Activated CD4-positive, alpha-beta T cell treated with anti-CD3 and anti-CD28 coated beads for 48 hours (primary cell): ENCODE measurements at regions not wholly inside any gene's neighbourhood (a gene's known extent, or its start where the extent isn't known, plus 50 kb on each side); places are given as distances from the start of the nearest gene placed in this dataset.
"Not testable (repeated sequence)": the region's sequence is repeated elsewhere in the genome, so short reads cannot be mapped to it uniquely, and the experiment has no call there.

Experiments
- DNase-seq: peaks from one replicate; pipeline ENCODE4 v3.0.0-alpha.2; 2020

DNA sequence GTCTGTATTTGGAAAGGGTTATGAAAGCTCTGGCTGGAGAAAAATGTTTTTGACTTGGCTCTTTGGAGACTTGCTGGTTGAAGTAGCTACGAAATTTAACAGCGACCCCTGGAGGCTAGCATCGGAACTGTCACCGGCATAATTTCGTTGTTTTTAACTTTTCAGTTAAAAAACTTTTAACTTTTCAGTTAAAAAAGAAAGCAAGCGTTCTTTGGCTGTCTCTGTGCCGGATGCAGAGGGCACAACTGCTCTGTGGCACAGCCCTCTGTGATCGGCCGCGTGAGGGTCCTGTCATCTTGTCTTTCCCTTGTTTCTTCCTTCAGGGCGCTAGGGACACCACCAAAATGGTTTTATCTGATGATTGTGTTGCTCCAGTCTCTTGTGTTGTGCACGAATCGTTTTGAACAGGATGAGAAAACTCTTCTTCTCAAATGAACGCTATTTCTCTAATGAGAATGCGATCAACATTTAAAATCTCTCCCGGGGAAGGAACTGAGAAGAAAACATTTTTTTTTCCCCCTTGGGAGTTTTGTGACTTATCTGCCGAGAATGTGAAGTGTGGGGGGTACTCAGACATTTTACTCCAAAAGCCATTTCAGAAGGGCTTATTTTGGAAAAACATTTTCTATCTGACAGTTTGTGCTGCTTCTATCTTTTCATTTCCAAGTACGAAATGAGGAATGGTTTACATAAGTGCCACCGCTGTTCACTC lies 57.1 kb downstream of the ADCYAP1 start:
- peak; percentile 65 for DNase-seq

DNA sequence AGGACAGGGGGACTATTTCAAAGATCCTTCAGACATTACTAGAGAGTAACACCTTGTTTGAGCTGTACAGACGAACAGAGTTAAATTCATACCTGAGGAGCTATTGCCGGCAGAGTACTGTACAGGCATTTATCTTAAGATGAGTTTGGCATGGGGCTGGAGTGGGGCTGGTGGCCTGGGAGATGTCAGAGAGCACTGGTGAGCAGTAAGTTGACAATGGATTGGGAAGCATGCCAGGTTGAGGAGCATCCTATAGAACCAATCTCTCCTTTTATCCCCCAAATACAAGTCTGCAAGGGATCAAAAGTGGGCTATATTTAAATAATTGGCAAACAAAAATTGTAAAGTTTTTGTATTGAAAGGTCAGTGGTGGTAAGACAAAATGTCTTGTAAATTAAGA lies 58.6 kb downstream of the ADCYAP1 start:
- no peak for DNase-seq

DNA sequence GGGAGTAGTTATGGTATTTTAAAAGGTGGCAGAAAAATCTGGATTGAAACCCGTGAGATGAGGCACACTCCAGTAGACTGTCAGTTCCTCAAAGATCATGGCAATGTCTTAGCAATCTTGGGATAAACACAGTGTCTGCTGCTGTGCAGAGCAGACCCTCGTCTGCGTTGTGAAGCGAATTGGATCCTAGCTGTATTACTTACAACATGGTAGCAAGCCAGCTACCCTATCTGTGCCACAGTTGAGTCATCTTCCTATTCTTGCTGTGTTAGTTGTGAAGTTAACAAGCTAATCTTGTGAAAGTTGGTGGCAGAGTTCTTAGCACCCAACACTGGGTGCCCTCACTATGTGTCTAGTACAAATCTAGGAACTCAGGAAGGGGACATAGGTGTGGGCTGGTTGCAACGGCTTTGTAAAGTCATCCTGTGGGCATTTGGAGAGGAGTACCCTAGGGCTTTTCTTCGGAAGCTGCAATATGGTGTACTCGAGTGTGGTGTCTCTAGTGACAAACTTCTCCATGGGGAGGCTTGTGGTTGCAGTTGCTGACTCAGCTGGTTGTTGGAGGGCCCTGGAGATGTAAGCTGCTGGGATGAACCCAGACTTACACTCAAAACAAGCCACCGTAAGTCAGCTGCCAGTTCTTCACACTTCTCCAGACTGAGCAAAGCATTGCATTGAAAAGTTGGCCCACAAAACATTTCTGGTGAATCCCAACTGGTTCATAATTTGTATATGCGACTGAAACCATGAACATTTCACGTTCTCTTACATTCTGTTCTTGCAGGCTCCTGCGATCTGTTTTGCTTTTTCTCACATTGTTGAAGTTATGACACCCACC lies 61.5 kb downstream of the ADCYAP1 start:
- DNase-seq: no peak

DNA sequence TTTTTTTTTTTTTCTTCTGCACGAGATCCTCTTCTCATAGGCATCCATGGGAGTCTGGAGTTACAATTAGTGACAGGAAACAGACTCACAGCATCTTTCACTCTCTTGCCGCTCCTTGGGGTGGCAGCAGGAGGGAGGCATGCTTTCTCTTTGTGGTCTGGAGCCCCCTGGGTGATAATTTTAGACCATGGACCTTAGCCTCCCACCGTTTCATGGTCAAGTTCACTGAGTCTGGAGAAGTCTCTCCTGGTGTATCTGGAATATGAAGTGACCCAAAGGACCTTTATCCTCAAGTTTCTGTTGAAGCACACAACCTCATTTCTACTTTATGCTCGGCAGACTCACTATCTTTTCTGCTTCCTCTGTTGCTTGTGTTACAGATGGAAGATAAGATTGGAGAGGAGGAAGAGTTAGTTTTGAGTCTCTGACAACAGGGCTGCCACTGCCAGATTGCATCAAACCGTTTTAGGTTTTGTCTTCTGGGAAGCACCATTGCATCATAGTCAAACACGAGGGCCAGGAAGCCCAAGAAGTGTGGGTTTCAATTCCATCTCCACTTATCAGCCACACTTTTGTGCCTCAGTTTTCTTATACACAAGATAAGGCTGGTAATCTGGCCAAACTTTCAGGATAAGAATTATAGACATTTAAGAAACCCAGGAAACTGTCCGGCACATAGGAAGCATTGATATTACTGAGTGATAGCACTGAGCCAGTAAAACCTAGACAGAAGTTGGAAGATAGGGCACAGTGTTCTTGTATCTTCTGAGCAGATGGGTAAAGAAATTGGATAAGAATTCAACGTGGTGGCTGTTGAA lies 62.3 kb downstream of the ADCYAP1 start:
- DNase-seq: no peak

DNA sequence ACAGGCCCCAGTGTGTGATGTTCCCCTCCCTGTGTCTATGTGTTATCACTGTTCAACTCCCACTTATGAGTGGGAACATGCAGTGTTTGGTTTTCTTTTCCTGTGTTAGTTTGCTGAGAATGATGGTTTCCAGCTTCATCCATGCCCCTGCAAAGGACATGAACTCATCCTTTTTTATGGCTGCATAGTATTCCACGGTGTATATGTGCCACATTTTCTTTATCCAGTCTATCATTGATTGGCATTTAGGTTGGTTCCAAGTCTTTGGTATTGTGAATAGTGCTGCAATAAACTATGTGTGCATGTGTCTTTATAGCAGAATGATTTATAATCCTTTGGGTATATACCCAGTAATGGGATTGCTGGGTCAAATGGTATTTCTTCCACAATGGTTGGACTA lies 64.2 kb downstream of the ADCYAP1 start:
- DNase-seq: not testable (repeated sequence)

DNA sequence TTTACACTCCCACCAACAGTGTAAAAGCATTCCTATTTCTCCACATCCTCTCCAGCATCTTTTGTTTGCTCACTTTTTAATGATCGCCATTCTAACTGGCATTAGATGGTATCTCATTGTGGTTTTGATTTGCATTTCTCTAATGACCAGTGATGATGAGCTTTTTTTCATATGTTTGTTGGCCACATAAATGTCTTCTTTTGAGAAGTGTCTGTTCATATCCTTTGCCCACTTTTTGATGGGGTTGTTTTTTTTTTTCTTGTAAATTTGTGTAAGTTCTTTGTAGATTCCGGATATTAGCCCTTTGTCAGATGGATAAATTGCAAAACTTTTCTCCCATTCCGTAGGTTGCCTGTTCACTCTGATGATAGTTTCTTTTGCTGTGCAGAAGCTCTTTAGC lies 64.6 kb downstream of the ADCYAP1 start:
- not testable (repeated sequence) for DNase-seq

DNA sequence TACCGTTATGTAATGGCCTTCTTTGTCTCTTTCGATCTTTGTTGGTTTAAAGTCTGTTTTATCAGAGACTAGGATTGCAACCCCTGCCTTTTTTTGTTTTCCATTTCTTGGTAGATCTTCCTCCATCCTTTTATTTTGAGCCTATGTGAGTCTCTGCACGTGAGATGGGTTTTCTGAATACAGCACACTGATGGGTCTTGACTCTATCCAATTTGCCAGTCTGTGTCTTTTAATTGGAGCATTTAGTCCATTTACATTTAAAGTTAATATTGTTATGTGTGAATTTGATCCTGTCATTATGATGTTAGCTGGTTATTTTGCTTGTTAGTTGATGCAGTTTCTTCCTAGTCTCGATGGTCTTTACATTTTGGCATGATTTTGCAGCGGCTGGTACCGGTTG lies 69.9 kb downstream of the ADCYAP1 start:
- DNase-seq: not testable (repeated sequence)

DNA sequence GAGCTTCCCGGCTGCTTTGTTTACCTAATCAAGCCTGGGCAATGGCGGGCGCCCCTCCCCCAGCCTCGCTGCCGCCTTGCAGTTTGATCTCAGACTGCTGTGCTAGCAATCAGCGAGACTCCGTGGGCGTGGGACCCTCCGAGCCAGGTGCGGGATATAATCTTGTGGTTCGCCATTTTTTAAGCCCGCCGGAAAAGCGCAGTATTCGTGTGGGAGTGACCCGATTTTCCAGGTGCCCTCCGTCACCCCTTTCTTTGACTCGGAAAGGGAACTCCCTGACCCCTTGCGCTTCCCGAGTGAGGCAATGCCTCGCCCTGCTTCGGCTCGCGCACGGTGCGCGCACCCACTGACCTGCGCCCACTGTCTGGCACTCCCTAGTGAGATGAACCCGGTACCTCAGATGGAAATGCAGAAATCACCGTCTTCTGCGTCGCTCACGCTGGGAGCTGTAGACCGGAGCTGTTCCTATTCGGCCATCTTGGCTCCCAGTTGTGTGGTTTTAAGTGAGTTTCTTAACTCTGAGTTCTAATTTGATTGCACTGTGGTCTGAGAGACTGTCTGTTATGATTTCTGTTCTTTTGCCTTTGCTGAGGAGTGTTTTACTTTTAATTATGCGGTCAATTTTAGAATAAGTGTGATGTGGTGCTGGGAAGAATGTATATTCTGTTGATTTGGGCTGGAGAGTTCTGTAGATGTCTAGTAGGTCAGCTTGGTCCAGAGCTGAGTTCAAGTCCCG lies 71.9 kb downstream of the ADCYAP1 start:
- DNase-seq: not testable (repeated sequence)

DNA sequence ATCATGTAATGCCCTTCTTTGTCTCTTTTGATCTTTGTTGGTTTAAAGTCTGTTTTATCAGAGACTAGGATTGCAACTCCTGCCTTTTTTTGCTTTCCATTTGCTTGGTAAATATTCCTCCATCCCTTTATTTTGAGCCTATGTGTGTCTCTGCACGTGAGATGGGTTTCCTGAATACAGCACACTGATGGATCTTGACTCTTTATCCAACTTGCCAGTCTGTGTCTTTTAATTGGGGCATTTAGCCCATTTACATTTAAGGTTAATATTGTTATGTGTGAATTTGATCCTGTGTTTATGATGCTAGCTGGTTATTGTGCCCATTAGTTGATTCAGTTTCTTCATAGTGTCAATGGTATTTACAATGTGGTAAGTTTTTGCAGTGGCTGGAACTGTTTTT lies 72.7 kb downstream of the ADCYAP1 start:
- not testable (repeated sequence) for DNase-seq

DNA sequence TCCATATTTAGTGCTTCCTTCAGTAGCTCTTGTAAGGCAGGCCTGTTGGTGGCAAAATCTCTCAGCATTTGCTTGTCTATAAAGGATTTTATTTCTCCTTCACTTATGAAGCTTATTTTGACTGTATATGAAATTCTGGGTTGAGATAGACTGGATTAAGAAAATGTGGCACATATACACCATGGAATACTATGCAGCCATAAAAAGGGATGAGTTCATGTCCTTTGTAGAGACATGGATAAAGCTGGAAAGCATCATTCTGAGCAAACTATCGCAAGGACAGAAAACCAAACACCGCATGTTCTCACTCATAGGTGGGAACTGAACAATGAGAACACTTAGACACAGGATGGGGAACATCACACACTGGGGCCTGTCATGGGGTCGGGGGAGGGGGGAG lies 73.1 kb downstream of the ADCYAP1 start:
- DNase-seq: not testable (repeated sequence)

DNA sequence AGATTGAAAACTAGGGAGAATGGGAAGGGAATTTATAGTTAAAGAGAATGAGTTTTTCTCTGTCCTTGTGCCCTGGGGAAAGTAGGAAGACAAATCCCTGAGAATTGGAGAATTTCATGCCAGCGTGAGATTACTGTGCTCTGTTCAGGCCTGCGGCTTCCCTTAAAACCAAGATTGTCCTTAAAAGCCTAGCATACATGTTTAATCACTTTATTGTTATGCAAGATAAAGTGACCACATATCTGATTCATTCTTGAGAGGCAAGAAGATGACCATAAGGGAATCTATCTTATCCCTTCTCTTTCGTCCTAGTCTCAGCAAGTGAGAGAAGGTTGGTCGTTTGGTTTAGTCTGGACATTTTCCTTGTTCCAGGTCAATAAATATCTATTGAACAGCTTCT lies 75.9 kb downstream of the ADCYAP1 start:
- no peak for DNase-seq

DNA sequence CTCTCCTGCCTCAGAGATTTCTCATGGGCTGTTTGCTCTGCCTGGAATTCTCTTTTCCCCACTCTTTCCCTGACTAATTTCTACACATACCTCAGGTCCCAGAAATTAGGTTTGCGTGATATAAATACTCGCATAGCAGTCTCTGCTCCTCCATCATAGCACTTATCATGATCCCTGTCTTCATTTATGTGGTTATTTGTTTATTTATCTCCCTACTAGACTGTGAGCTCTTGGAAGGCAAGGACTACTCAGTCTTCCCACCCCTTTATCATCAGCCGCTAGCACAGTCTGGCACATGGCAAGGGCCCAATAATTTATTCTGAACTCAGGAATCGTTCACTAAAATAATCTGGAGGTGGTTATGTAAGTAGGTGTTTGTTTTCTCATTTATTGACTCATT lies 79.3 kb downstream of the ADCYAP1 start:
- no peak for DNase-seq

DNA sequence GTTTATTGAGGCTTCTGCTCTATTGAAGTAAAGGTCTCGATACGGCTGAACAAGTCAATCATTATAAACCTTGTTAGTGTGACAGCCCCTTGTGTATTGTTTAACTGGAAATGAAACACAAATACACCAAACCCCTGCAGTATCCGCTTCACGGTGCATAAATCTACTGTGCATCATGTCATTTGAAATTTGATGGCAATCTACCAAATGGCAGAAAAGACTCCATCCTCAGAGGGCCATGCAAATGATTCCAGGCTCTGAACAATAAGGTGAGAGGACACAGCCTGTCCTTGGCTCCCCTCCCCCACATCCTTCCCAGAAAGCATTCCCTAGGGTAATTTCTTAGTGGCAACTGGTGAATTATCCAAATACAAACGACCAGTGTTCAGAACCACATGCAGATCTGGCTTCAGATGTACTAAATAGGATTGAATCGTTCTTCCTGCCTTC lies 80.6 kb downstream of the ADCYAP1 start:
- no peak for DNase-seq

DNA sequence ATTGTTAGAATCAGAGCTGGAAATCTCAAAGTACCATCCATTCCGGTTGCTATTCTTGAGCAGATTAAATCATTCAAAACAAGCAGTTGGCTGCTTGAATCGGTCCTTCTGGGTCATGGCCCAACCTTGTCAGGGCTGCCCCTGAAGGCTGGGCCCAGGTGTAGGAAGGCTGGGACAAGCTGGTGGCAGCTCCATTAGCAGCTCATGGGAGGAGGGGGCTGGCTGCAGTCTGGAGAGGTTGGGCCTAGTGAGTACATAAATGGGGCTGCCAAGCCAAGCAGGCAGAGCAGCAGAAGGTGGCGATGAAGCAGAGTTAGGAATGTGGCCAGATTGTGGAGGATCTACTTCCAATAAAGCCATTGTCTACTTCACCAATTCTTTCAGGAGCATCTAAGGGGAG lies 81.4 kb downstream of the ADCYAP1 start:
- no peak for DNase-seq

DNA sequence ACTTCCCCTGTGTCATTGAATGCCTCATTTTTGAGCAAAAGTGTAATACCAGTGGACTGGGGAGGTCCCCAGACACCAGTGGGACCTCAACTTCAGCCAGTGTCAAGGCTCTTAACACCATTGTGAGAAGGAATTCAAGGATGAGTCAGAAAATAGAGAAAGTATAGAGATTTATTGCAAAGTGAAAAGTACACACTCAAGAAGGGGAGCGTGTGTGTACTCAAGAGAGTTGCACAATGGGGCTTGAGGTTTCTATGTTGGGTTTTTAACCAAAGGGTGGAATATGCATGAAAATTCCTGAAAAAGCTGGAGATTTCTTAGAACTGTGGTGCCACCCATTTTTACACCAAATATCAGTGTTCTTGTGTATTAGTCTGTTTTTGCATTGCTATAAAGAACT lies 81.9 kb downstream of the ADCYAP1 start:
- no peak for DNase-seq

DNA sequence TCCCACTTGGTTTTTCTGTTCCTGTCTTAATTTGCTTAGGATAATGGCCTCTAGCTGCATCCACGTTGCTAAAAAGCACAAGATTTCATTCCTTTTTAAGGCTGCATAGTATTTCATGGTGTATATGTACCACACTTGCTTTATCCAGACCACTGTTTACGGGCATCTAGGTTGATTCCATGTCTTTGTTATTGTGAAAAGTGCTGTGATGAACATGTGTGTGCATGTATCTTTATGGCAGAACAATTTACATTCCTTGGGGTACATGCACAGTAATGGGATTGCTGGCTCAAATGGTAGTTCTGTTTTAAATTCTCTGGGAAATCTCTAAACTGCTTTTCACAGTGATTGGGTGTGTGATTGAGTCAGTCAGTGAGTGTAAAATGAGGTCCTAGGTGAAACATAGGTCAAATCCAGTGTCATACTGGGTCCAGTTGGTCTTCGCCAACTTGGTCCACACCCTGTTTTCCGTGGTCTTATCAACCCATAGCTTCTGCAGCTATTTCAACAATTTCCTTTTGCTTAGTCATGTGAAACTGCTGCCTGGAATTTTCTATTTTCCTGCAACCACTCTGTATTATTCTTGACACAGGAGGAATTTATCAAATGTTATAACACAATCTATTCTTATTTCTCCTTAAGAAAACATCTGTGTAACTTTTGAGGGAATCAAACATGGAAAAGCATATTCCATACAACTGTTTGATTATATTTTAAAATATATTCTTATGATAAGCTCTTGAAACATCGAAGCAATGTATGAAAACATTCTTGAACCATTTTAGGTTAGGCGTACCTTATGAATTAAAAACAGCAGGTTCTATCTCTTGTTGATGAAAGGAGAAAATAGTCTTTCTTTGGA lies 82.9 kb downstream of the ADCYAP1 start:
- DNase-seq: no peak

DNA sequence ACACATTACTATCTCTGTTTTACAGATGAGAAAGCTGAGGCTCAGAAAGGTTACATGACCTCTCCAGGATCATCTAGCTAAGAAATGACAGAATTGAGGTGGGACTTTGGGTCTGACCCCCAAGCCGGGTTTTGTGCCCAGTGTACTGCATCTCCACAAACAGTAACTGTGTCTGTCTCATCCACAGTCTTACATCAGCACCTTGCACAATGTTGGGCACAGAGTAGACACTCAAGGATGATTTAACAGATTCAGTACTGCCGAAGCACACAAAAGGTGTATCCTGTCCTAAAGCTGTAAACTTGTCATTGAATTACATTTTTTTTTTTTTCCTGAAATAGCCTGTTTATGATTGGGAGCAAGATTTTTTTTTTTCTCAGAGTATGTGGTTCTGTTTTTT lies 84.8 kb downstream of the ADCYAP1 start:
- no peak for DNase-seq

DNA sequence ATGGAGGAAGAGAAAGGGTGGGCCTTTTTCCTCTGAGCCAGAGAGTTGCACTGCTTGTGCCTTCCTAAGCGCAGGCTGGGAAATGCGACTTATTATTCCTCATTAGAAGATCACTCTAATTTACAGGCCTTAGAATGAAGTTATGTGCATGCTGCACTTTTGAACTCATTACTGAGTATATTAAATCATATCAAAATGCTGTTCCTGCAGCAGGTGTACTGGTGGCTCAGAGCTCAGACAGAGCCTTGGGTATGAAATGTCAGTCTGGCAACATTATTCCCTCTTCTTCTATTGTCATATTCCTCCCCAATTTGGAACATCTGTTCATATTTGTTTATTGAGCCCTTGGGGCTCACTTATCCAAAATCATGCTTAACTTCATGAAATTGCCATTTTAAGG lies 85.5 kb downstream of the ADCYAP1 start:
- DNase-seq: no peak

DNA sequence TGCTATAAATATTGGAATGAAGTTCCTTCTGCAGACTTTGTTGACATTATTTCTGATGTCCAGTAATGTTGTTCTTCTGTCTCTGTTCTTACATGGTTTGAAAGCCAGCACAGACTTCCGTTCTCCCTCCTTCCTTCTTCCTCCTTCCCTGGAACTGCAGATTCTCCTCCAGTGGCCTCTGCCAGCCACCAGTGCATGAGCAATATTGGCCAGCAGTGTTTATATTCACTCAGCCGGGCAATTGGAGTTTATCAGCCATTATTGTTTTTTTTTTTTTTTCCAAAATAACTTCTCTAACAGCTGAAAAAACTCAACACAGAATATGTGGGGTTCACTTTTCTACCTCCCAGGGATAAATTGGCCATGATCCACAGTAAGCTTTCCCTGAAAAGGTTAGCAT lies 86.8 kb downstream of the ADCYAP1 start:
- no peak for DNase-seq

DNA sequence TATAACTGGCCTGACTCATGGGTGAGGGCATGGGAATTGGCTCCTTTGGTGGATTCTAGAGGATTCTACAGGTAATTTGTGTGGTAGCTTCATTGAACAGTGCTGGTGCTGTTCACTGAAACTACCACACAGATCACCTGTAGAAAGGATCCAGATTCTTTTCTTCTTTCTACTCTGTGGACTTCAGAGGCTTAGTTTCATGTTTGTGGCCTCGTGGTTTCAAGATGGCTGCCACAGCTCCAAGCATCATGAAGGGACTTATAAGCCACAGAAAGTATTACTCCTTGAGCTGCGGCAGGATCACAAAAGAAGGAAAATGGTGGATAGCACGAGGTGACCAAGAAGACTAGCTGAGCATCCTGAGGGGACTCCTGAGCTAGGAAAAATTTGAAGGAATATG lies 88.9 kb downstream of the ADCYAP1 start:
- DNase-seq: no peak

DNA sequence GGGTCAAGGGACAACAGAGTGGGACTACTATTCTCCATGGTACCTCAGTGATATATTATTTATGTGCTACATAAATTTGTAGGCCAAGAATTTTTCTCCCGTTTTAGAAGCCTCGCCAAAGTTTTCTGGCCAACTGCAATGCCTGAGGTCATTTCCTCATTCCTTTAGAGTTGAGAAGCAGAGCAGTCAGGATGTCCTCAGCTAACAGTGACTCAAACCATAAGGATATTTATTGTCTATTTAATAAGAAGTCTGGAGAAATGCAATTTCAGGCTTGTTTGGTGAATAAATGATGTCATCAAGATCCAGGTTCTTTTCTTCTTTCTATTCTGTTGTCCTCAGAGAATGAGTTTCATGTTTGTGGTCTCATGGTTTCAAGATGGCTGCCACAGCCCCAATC lies 91.0 kb downstream of the ADCYAP1 start:
- no peak for DNase-seq

DNA sequence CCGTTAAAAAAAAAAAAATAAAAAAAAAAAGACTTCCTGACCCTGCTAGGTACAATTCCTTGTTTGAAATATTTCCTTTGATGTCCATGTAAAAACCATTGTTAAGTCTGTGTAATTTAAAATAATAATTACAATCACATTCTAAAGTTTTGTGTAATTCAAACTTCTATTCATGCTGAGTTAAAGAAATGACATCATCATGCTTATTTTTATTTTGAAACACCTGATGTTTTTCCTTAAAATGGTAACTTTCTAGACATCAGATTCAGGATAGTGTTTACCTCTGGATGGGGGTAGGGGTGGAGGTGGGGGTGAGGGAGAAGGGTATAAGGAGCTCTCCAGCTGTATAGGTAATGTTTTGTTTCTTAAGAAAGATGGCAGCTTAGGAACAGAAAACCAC lies 92.8 kb downstream of the ADCYAP1 start:
- no peak for DNase-seq
